Neural cell (in vitro differentiated cells): ENCODE measurements at regions not wholly inside any gene's neighbourhood (a gene's known extent, or its start where the extent isn't known, plus 50 kb on each side); places are given as distances from the start of the nearest gene placed in this dataset.

Experiments
- H2AFZ ChIP-seq: fragments of 200-600, 300-800 bp; sonication (generic), shearing (Covaris generic); 2 replicates; pipeline ENCODE4 v1.6.0; 2014; ENCODE audit warnings: low read depth, mild to moderate bottlenecking, antibody characterized with exemption, low read length, moderate library complexity
- H3F3A ChIP-seq: fragments of 200-600 bp; shearing (Covaris generic); 2 replicates; pipeline ENCODE4 v1.6.1; 2016; ENCODE audit warnings: mild to moderate bottlenecking, moderate library complexity, mixed read lengths, antibody characterized with exemption, low read length; ENCODE audit not compliant: insufficient read depth, poor library complexity, severe bottlenecking
- H3K27ac ChIP-seq: fragments of 200-600, 300-800 bp; sonication (generic), shearing (Covaris generic); 2 replicates; pipeline ENCODE4 v1.5.1; 2014; ENCODE audit warnings: mild to moderate bottlenecking, low read length, moderate library complexity
- H3K27me3 ChIP-seq: fragments of 300-800, 200-600 bp; sonication (generic), shearing (Covaris generic); 2 replicates; pipeline ENCODE4 v1.6.0; 2014; ENCODE audit warnings: mild to moderate bottlenecking, low read depth, low read length, moderate library complexity; ENCODE audit not compliant: insufficient read depth
- H3K36me3 ChIP-seq: fragments of 300-800, 200-600 bp; sonication (generic), shearing (Covaris generic); 2 replicates; pipeline ENCODE4 v1.5.1; 2014; ENCODE audit warnings: mild to moderate bottlenecking, antibody characterized with exemption, low read length, moderate library complexity; ENCODE audit not compliant: insufficient read depth
- H3K4me2 ChIP-seq: fragments of 300-800, 200-600 bp; sonication (generic), shearing (Covaris generic); 2 replicates; pipeline ENCODE4 v1.6.0; 2014; ENCODE audit warnings: mild to moderate bottlenecking, low read length
- H3K4me3 ChIP-seq: fragments of 300-800, 200-600 bp; sonication (generic), shearing (Covaris generic); 2 replicates; pipeline ENCODE4 v1.5.1; 2014; ENCODE audit warnings: mild to moderate bottlenecking, low read length, moderate library complexity
- H3K79me2 ChIP-seq: fragments of 200-600 bp; shearing (Covaris generic); replicated peaks from 2 replicates; pipeline ENCODE4 v1.6.0; 2014; ENCODE audit warnings: mild to moderate bottlenecking, low read length, moderate library complexity; ENCODE audit not compliant: insufficient read depth
- H3K9ac ChIP-seq: fragments of 300-800, 200-600 bp; sonication (generic), shearing (Covaris generic); 2 replicates; pipeline ENCODE4 v1.6.1; 2016; ENCODE audit warnings: mild to moderate bottlenecking, low read length, mixed read lengths
- H3K9me2 ChIP-seq: fragments of 200-600 bp; shearing (Covaris generic); 2 replicates; pipeline ENCODE4 v1.6.1; 2016; ENCODE audit warnings: mild to moderate bottlenecking, low read length, mixed read lengths; ENCODE audit not compliant: insufficient read depth
- H3K9me3 ChIP-seq: fragments of 200-600, 300-800 bp; sonication (generic), shearing (Covaris generic); 2 replicates; pipeline ENCODE4 v1.6.1; 2016; ENCODE audit warnings: mild to moderate bottlenecking, mixed run types, low read length, moderate library complexity, mixed read lengths
- H4K20me1 ChIP-seq: fragments of 200-600 bp; shearing (Covaris generic); 2 replicates; pipeline ENCODE4 v1.6.1; 2016; ENCODE audit warnings: mild to moderate bottlenecking, mixed run types; ENCODE audit not compliant: insufficient read depth
- EP300 ChIP-seq: fragments of 450-650 bp; conservative IDR thresholded peaks from 2 replicates; pipeline ENCODE4 v1.6.1; 2014; ENCODE audit warnings: antibody characterized with exemption, mild to moderate bottlenecking, moderate library complexity; ENCODE audit not compliant: poor library complexity, severe bottlenecking
- EZH2 ChIP-seq: fragments of 200-600, 300-800 bp; shearing (Covaris generic), sonication (generic); IDR thresholded peaks from 2 replicates; pipeline ENCODE4 v1.6.1; 2014; ENCODE audit warnings: antibody characterized with exemption, low read length, borderline replicate concordance, mild to moderate bottlenecking; ENCODE audit not compliant: insufficient read depth, poor library complexity, severe bottlenecking
- MXI1 ChIP-seq: fragments of 450-650 bp; conservative IDR thresholded peaks from 2 replicates; pipeline ENCODE4 v1.6.1; 2014; ENCODE audit warnings: antibody characterized with exemption, mild to moderate bottlenecking; ENCODE audit not compliant: poor library complexity, severe bottlenecking
- POLR2AphosphoS5 ChIP-seq: IDR thresholded peaks from 2 replicates; pipeline ENCODE4 v1.6.1; 2012
- RAD21 ChIP-seq: fragments of 450-650 bp; conservative IDR thresholded peaks from 2 replicates; pipeline ENCODE4 v1.6.1; 2014; ENCODE audit warnings: antibody characterized with exemption, mild to moderate bottlenecking, moderate library complexity
- SMC3 ChIP-seq: fragments of 450-650 bp; conservative IDR thresholded peaks from 2 replicates; pipeline ENCODE4 v1.6.1; 2014; ENCODE audit warnings: antibody characterized with exemption, mild to moderate bottlenecking, moderate library complexity; ENCODE audit not compliant: poor library complexity
- TAF1 ChIP-seq: IDR thresholded peaks from 2 replicates; pipeline ENCODE4 v1.6.1; 2012; ENCODE audit warnings: low read depth
- TF ChIP-seq, protein P1 (sequence below): IDR thresholded peaks from 2 replicates; pipeline ENCODE4 v1.6.1; 2012; ENCODE audit warnings: borderline replicate concordance
- TF ChIP-seq, protein P2 (sequence below): fragments of 450-650 bp; IDR thresholded peaks from 2 replicates; pipeline ENCODE4 v1.5.1; 2014; ENCODE audit warnings: antibody characterized with exemption, mild to moderate bottlenecking, moderate library complexity; ENCODE audit not compliant: poor library complexity, severe bottlenecking

DNA sequence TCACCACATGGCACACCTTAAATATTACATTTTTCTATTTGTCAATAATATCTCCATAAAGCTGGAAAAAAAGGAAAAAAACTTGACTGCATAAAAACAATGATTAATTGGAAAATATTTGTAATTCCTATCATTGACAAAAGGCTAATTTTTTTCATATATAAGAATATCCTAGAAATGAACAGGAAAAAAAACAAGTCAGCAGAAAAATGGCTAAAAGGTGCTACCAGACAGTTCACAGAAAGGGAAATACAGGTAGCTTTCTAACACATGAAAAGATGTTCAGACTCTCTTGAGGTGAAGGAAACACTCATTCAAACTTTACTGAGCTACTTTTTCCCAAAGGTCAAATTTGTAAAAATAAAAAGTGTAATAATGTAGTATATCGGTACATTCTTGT lies 104.1 kb upstream of the SCAF8 start:
- H3K4me2 ChIP-seq, result no peak overlapping the region
- H3K27ac ChIP-seq, result no peak overlapping the region
- H3K4me3 ChIP-seq, result no peak overlapping the region
- H3K27me3 ChIP-seq, result no peaks in the 10 kb centered on the region
- no peaks in the 10 kb centered on the region for H3F3A ChIP-seq
- TF ChIP-seq, protein P1, sequence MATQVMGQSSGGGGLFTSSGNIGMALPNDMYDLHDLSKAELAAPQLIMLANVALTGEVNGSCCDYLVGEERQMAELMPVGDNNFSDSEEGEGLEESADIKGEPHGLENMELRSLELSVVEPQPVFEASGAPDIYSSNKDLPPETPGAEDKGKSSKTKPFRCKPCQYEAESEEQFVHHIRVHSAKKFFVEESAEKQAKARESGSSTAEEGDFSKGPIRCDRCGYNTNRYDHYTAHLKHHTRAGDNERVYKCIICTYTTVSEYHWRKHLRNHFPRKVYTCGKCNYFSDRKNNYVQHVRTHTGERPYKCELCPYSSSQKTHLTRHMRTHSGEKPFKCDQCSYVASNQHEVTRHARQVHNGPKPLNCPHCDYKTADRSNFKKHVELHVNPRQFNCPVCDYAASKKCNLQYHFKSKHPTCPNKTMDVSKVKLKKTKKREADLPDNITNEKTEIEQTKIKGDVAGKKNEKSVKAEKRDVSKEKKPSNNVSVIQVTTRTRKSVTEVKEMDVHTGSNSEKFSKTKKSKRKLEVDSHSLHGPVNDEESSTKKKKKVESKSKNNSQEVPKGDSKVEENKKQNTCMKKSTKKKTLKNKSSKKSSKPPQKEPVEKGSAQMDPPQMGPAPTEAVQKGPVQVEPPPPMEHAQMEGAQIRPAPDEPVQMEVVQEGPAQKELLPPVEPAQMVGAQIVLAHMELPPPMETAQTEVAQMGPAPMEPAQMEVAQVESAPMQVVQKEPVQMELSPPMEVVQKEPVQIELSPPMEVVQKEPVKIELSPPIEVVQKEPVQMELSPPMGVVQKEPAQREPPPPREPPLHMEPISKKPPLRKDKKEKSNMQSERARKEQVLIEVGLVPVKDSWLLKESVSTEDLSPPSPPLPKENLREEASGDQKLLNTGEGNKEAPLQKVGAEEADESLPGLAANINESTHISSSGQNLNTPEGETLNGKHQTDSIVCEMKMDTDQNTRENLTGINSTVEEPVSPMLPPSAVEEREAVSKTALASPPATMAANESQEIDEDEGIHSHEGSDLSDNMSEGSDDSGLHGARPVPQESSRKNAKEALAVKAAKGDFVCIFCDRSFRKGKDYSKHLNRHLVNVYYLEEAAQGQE, result no peak
- TF ChIP-seq TAF1 (no peak), POLR2AphosphoS5 (no peak), SMC3 (no peak), RAD21 (no peak), EP300 (no peak), EZH2 (no peak), MXI1 (no peak)
- TF ChIP-seq, protein P2, sequence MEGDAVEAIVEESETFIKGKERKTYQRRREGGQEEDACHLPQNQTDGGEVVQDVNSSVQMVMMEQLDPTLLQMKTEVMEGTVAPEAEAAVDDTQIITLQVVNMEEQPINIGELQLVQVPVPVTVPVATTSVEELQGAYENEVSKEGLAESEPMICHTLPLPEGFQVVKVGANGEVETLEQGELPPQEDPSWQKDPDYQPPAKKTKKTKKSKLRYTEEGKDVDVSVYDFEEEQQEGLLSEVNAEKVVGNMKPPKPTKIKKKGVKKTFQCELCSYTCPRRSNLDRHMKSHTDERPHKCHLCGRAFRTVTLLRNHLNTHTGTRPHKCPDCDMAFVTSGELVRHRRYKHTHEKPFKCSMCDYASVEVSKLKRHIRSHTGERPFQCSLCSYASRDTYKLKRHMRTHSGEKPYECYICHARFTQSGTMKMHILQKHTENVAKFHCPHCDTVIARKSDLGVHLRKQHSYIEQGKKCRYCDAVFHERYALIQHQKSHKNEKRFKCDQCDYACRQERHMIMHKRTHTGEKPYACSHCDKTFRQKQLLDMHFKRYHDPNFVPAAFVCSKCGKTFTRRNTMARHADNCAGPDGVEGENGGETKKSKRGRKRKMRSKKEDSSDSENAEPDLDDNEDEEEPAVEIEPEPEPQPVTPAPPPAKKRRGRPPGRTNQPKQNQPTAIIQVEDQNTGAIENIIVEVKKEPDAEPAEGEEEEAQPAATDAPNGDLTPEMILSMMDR, result no peak
- no peaks in the 10 kb centered on the region for H3K36me3 ChIP-seq
- no peak overlapping the region for H2AFZ ChIP-seq
- H3K9me2 ChIP-seq, result no peaks in the 10 kb centered on the region
- no peaks in the 10 kb centered on the region for H3K79me2 ChIP-seq
- no peaks in the 10 kb centered on the region for H4K20me1 ChIP-seq
- H3K9me3 ChIP-seq, result no peaks in the 10 kb centered on the region
- no peak overlapping the region for H3K9ac ChIP-seq

DNA sequence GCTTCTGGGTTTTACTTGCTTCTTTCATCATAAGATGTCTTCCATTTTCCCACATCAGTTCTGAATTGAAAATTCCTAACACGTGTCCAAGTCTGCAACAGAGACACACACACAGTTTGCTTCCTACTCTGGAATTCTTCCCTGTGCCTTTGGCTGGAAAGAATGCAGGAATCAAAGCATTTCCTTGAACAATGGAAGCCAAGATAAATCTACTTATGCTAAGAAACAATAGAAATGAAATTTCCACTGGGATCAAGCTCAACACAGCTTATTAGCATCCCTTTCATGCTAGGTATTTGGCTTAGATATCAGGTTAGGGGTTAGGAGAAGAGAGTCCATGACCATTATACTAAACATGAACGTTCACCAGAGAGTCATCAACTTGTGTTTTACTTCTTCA lies 101.1 kb upstream of the SCAF8 start:
- H3K79me2 ChIP-seq, result no peaks in the 10 kb centered on the region
- H4K20me1 ChIP-seq, result no peaks in the 10 kb centered on the region
- no peaks in the 10 kb centered on the region for H3K36me3 ChIP-seq
- no peaks in the 10 kb centered on the region for H3K9me2 ChIP-seq
- TF ChIP-seq EZH2, result no peak
- TF ChIP-seq RAD21, result no peak
- H3K4me3 ChIP-seq, result no peak overlapping the region
- no peaks in the 10 kb centered on the region for H3F3A ChIP-seq
- H2AFZ ChIP-seq, result no peak overlapping the region
- H3K27ac ChIP-seq, result no peak overlapping the region
- no peak overlapping the region for H3K4me2 ChIP-seq
- H3K27me3 ChIP-seq, result no peaks in the 10 kb centered on the region
- no peak overlapping the region for H3K9ac ChIP-seq
- H3K9me3 ChIP-seq, result no peaks in the 10 kb centered on the region

DNA sequence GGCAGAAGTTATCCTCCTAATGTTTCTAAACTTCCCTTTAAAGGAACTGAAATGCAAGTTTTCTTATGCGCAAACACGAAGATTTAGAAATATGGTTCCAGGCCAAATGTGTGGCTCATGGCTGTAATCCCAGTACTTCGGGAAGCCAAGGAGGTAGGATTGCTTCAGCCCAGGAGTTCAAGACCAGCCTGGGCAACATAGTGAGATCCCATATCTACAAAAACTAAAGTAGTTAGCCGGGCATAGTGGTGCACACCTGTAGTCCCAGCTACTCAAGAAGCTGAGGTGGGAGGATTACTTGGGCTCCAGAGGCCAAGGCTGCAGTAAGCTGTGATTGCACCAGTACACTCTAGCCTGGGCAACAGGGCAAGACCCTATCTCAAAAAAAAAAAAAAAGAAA lies 95.8 kb upstream of the SCAF8 start:
- no peaks in the 10 kb centered on the region for H3K27me3 ChIP-seq
- H3K36me3 ChIP-seq, result no peaks in the 10 kb centered on the region

More for the DNA sequence above, 95.8 kb upstream of the SCAF8 start:
- no peak overlapping the region for H3K4me3 ChIP-seq
- H3F3A ChIP-seq, result no peaks in the 10 kb centered on the region
- H3K4me2 ChIP-seq, result no peak overlapping the region
- no peak overlapping the region for H3K9ac ChIP-seq
- no peaks in the 10 kb centered on the region for H3K79me2 ChIP-seq
- TF ChIP-seq POLR2AphosphoS5, result no peak
- no peak for TF ChIP-seq SMC3
- TF ChIP-seq TAF1, result no peak
- TF ChIP-seq, protein P1, result no peak
- TF ChIP-seq MXI1, result no peak
- no peak for TF ChIP-seq RAD21
- TF ChIP-seq EP300, result no peak
- TF ChIP-seq, protein P2, result no peak
- TF ChIP-seq EZH2, result no peak
- no peak overlapping the region for H2AFZ ChIP-seq
- H3K9me3 ChIP-seq, result no peaks in the 10 kb centered on the region
- H4K20me1 ChIP-seq, result no peaks in the 10 kb centered on the region
- H3K9me2 ChIP-seq, result no peaks in the 10 kb centered on the region
- no peak overlapping the region for H3K27ac ChIP-seq
